Adrenal gland (tissue), 5 donors: ENCODE measurements at regions not wholly inside any gene's neighbourhood (a gene's known extent, or its start where the extent isn't known, plus 50 kb on each side); places are given as distances from the start of the nearest gene placed in this dataset.

Source experiments
- CTCF ChIP-seq, 6 experiments: fragments of 450-650 bp in 4 of 6; fragments of 200-600 bp in 2 of 6; sonication (generic) in 1 of 6; IDR thresholded peaks; 1 replicate in 5 of 6; 2 replicates in 1 of 6; pipeline versions ENCODE4 v1.5.1 to v1.8.0; 2016 to 2021; ENCODE audit warnings: antibody characterized with exemption in 6 of 6, mild to moderate bottlenecking in 2 of 6, moderate library complexity in 1 of 6
- POLR2A ChIP-seq, 2 donors: fragments of 450-650 bp; IDR thresholded peaks; one replicate each; pipeline ENCODE4 v1.6.1; 2017; ENCODE audit warnings: antibody characterized with exemption in 2 of 2, mild to moderate bottlenecking in 2 of 2, moderate library complexity in 1 of 2
- donor health status: DM: no; HTN: no; CAD: no.

GRCh38 chr3:30084316-30084715 lies 522.1 kb upstream of the TGFBR2 start:
- TF ChIP-seq CTCF (IDR thresholded peaks at IDR 0.05) (no peak), POLR2A (IDR thresholded peaks at IDR 0.05) (no peak)
